Right kidney (tissue), 1 donor: ENCODE measurements at regions not wholly inside any gene's neighbourhood (a gene's known extent, or its start where the extent isn't known, plus 50 kb on each side); places are given as distances from the start of the nearest gene placed in this dataset.

Source experiments
- DNase-seq: peaks from one replicate; pipeline ENCODE4 v3.0.0-alpha.2; 2016

DNA sequence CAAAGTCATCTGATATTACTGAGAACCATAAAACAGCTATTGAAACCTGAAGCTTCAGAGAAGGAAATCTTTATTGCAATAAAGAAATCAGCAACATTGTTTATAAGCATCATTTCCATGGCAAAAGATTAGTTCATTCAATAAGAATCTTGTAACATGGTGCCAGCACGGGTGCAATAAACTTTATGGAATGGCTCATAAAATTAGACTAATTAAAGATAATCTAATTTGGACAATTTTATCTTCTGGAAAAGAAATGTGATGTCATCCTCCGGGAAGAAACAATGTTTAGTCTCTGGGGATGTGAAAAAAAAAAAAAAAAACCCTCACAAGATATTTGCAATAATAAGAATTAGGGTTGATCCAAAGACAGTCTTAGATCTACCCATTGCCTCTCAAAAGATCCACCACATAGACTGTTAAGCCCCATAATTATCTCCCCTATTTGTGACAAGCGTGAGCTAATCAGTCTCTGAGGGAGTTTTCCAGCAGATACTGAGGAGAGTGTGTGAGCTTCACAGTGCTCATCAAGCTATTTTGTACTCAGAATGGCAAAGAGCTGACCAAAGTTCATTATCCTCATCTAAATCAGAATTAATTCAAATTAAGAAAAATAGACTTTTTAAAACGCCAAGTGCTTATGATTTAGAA is 297.0 kb upstream of the EDNRB start:
- no peak for DNase-seq

- no peak for DNase-seq
Measured at GRCh38 chr13:78201411-78201810, 282.8 kb upstream of the EDNRB start.

DNA sequence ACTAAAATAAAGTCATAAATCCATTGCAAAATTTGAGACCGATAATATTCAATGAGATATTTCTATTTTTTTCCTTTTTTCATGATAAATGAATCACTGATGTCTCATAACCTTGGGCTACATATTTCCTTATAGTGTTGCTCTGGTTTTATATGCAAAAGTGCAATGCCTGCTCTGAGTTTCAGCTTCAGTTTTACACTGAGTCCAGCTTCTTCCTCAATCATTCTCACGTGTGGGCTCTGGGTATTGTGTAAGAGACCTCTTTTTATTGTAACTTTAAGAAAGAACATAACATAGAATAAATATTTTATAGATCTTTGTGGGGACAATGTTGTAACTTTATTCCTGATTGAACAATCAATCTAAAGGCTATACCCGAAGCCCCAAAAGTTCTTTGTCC is 280.2 kb upstream of the EDNRB start:
- DNase-seq, result no peak

DNA sequence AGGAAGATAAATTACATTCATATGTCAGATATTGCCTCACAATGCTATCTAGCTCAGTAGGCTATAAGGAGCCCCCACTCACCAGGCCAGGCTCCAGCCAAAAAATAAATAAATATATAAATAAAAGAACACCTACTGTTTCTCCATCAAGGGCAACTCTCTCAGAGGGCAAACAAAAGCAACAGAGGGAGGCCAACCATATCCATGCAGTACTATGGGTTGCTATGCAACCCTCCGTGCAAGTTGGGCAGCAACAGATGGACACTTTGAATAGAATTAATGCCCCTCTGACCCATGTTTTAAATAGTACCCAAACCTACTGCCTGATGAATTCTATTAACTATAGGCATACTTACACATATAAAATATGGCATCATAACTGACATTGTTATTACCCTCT is 279.8 kb upstream of the EDNRB start:
- no peak for DNase-seq

DNA sequence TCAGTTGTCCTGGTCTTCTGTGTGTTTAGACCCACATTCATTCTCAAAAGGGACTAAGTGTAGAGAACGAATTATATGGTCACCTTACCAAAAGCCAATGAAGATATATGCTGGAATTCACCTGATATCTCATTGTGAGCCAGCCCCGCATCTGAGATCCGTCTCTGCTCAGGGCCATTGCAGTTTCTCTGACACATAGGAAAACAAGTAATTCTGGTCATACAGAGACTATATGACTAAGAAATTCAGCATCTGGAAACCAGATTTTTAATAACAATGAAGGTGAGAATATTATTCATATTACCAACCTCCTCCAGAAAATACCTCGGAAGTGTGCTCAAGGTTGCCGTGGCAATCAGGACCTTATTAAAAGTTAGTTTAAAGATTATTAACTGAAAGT is 278.6 kb upstream of the EDNRB start:
- DNase-seq, result no peak

DNA sequence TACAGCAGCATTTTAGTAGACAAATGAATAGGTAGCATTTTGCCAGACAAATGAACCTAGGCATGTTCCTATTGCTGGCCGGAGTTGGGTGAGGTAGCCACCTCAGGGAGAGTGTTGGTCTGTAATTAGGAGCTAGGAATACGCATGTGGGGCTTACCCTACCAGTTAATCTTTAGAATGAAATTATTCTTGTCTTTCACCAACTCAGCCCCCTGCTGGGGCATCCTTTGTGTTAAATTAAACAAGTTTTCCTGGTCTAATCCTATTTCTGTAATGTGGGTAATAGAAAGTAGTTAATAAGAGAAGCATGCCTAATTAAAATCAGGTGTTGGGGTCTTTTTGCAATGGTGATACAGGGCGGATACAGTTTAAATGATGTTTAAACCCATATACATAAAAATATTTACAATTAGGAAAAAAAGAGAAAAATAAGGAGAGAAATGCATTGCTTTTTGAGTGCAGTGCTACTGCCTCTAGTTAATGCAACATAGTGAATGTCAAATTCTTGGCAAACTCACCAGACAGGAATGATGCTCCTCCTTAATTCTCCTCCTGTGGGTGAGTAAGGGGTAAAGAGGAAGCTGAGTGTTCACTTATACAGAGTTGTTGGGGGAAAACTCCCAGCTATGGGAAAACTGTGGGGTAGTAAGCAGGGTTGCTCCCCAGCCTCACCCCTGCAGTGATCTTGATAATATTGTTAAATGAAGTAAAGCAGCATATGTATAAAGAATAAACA is 276.4 kb upstream of the EDNRB start:
- no peak for DNase-seq

- DNase-seq, result no peak
Measured at GRCh38 chr13:78193846-78194245, 275.2 kb upstream of the EDNRB start.

DNA sequence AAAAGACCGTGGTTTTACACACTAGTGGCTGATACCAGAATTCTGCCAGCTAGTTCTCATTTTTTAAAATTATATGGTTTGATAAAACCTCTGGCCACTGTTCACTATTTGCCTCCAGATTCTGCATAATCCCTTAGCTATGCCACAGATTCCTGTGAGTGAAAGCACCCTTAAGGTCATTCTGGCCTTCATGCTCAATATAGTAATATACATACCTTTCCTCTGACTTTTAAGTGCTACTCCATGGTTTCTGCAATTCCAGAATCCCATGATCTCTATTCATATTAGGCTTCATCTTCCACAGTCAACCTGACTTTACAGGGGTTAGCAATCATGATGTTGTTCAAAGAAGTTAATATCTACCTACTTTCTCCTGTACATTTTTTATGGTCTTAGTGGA is 274.1 kb upstream of the EDNRB start:
- DNase-seq, result no peak

GRCh38 chr13:78190296-78190695 is 271.7 kb upstream of the EDNRB start:
- no peak for DNase-seq

GRCh38 chr13:78187781-78188180 is 269.1 kb upstream of the EDNRB start:
- no peak for DNase-seq

GRCh38 chr13:78185700-78186099 is 267.1 kb upstream of the EDNRB start:
- no peak for DNase-seq

DNA sequence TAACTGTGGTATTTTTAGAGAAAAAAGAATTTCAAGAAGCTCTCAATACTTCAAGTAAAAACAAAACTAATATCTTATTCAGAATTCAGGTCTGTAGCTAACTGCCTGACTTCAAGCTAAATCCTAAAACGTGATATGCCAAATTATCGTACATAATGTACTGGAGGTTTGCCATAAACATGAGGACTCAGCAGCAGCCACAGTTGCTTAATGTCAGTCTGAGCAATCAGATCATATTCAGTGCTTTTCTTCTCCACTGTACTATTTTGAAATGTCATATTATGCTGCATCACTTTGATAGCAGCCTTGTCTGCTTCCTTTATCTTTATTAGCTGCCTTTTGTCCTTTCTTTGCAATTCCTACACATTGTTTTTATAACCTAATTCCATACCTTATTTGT is 265.1 kb upstream of the EDNRB start:
- no peak for DNase-seq

DNA sequence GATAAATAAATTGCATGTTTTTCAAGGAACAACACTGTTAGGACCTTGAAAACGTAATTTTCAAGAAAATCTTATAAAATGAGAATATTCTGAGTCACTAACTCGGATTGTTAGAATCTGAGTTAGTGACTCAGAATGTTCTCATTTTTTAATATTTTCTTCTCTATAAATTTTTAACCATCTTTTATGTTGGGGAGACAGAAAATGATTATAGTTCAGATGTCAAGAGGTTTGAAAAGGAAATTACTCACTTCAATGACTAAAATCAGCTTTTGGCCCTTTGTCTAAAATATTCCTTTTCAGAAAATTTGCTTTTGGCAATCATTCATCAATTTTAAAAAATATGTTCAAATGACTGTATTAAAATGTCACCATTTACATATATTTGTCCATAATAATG is 264.2 kb upstream of the EDNRB start:
- no peak for DNase-seq

DNA sequence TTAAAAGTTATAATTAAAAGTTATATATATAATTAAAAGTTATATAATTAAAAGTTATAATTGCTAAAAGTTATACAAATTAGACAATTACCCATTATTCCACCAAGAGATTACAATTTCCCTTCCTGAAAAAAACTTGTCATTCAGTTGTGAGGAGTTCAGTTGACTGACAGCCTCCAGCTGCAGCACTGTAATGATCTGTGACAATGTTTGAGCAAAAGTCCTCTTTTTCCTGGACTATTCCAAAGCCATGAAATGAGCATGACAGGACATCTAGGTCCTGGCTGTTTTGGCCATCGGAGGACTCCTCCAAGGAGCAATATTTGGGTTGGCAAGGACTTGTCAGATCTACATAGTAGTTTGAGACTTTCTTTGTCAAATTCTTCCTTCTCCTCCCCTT is 258.7 kb upstream of the EDNRB start:
- DNase-seq, result no peak

- DNase-seq, result no peak
Measured at GRCh38 chr13:78176880-78177279, 258.2 kb upstream of the EDNRB start.

DNA sequence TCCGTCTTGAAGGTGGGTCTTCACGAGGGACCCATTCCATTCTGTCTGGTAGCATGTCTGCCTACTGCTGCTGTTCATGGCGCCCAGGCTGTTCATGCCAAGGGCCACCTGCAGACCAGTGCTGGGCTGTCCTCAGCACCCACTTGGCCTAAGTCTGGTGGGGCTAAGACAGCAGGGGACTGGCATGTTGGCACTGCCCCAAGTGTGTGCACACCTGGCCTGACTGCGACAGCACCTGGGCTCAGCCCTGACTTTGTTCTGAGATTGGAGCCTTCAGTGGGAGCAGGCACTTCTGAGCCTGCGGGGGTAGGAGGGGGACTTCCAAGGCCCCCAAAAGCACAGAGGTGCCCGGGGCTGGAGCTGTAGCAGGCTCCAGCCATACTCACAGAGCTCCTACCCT is 250.8 kb upstream of the EDNRB start:
- DNase-seq, result no peak

DNA sequence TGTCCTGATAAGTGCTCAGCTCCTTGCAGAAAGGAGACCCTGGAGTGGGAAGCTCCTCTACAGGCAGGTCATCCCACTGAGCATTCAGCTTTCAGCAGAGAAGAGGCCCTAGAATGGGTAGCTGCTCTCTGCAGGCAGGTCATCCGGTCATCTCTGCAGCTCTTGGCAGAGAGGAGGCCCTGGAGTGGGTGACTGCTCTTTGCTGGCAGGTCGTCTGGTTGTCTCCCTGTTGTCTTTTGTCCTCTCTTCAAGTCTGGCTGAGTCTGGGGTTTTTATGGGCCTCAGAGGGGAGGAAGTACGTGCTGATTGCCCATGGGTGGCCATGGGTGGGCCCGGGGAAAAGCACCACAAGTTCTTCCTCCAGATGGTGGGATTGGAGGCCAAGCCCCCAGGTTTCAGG is 250.3 kb upstream of the EDNRB start:
- no peak for DNase-seq

GRCh38 chr13:78161266-78161665 is 242.6 kb upstream of the EDNRB start:
- no peak for DNase-seq

GRCh38 chr13:78160793-78161192 is 242.2 kb upstream of the EDNRB start:
- DNase-seq, result no peak

DNA sequence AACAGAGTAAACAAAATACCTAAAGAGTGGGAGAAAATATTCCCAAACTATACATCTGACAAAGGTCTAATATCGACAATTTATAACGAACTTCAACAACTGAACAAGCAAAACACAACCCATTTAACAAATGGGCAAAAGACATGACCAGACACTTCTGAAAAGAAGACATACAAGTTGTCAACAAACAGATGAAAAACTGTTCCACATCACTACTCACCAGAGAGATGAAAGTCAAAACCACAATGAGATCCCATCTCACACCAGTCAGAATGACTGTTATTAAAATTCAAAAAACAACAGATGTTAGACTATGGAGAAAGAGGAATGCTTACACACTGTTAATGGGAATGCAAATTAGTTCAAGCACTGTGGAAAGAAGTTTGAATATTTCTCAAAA is 233.8 kb upstream of the EDNRB start:
- no peak for DNase-seq

DNA sequence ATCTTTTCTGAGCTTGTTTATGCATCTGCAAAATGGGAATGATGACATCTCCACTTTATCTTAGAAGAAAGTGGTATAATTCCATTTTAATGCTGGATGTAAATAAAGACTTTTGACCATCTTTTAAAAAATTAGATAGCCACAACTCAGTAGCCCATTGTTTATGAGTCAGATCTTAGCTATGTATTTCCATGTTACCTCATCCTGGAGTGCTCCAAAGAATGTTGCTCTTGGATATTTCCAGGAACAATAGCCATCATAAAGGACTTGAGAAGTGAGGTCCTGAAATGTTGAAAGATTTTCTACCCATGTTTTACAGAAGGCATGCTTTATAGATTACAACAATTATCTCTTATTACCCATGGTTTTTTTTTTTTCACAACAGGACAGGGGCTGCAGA is 229.3 kb upstream of the EDNRB start:
- no peak for DNase-seq

GRCh38 chr13:78145276-78145675 is 226.6 kb upstream of the EDNRB start:
- no peak for DNase-seq

GRCh38 chr13:78139765-78140164 is 221.1 kb upstream of the EDNRB start:
- DNase-seq, result no peak

- DNase-seq, result no peak
Measured at GRCh38 chr13:78138756-78139155, 220.1 kb upstream of the EDNRB start.
